ENCODE measurements at regions not wholly inside any gene's neighbourhood (a gene's known extent, or its start where the extent isn't known, plus 50 kb on each side); places are given as distances from the start of the nearest gene placed in this dataset.

GRCh38 chr16:86255966-86256365, 254.4 kb upstream of the FOXF1 start:
- TF ChIP-seq, protein P1, sequence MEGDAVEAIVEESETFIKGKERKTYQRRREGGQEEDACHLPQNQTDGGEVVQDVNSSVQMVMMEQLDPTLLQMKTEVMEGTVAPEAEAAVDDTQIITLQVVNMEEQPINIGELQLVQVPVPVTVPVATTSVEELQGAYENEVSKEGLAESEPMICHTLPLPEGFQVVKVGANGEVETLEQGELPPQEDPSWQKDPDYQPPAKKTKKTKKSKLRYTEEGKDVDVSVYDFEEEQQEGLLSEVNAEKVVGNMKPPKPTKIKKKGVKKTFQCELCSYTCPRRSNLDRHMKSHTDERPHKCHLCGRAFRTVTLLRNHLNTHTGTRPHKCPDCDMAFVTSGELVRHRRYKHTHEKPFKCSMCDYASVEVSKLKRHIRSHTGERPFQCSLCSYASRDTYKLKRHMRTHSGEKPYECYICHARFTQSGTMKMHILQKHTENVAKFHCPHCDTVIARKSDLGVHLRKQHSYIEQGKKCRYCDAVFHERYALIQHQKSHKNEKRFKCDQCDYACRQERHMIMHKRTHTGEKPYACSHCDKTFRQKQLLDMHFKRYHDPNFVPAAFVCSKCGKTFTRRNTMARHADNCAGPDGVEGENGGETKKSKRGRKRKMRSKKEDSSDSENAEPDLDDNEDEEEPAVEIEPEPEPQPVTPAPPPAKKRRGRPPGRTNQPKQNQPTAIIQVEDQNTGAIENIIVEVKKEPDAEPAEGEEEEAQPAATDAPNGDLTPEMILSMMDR (IDR thresholded peaks at IDR 0.05; ENCODE audit: extremely low read depth in 1 of 2, insufficient read depth in 1 of 2, low read depth in 1 of 2, low read length in 2 of 2), result no peak
- no peak for TF ChIP-seq POLR2A (IDR thresholded peaks at IDR 0.05; ENCODE audit: low read depth, low read length)
- no peak for TF ChIP-seq POLR2AphosphoS5 (IDR thresholded peaks at IDR 0.05; ENCODE audit: insufficient read depth, low read depth, low read length)
- no peak for TF ChIP-seq MAX (IDR thresholded peaks at IDR 0.05; ENCODE audit: insufficient read depth, insufficient read length)
- TF ChIP-seq EZH2 (IDR thresholded peaks at IDR 0.05; ENCODE audit: borderline replicate concordance, low read depth, low read length, severe bottlenecking), result no peak

Measured in endothelial cell of umbilical vein (primary cell).